ENCODE measurements at regions not wholly inside any gene's neighbourhood (a gene's known extent, or its start where the extent isn't known, plus 50 kb on each side); places are given as distances from the start of the nearest gene placed in this dataset.

DNA sequence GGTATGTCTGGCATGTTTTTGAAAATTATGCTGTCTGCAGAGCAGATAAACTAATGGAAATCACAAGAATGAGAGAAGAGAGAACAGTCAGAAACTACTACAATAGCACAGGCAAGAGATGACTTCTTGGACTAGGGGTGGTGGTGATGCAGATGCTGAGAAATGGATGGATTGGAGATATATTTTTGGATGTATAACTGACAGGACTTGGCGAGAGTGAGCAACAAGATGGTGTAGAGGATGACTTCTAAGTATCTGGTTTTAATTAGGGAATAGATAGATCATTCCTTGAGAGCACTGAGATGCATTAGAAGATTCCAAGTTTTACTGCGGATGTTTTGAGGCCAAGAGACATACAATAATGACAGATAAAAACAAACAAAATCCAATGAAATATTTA lies 328.2 kb downstream of the PID1 start:
- TF ChIP-seq, protein P1, sequence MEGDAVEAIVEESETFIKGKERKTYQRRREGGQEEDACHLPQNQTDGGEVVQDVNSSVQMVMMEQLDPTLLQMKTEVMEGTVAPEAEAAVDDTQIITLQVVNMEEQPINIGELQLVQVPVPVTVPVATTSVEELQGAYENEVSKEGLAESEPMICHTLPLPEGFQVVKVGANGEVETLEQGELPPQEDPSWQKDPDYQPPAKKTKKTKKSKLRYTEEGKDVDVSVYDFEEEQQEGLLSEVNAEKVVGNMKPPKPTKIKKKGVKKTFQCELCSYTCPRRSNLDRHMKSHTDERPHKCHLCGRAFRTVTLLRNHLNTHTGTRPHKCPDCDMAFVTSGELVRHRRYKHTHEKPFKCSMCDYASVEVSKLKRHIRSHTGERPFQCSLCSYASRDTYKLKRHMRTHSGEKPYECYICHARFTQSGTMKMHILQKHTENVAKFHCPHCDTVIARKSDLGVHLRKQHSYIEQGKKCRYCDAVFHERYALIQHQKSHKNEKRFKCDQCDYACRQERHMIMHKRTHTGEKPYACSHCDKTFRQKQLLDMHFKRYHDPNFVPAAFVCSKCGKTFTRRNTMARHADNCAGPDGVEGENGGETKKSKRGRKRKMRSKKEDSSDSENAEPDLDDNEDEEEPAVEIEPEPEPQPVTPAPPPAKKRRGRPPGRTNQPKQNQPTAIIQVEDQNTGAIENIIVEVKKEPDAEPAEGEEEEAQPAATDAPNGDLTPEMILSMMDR (conservative IDR thresholded peaks at IDR 0.05): no peak
- TF ChIP-seq ZFX (IDR thresholded peaks at IDR 0.05): no peak

Measured in C4-2B (cell line).